ENCODE measurements at regions not wholly inside any gene's neighbourhood (a gene's known extent, or its start where the extent isn't known, plus 50 kb on each side); places are given as distances from the start of the nearest gene placed in this dataset.

DNA sequence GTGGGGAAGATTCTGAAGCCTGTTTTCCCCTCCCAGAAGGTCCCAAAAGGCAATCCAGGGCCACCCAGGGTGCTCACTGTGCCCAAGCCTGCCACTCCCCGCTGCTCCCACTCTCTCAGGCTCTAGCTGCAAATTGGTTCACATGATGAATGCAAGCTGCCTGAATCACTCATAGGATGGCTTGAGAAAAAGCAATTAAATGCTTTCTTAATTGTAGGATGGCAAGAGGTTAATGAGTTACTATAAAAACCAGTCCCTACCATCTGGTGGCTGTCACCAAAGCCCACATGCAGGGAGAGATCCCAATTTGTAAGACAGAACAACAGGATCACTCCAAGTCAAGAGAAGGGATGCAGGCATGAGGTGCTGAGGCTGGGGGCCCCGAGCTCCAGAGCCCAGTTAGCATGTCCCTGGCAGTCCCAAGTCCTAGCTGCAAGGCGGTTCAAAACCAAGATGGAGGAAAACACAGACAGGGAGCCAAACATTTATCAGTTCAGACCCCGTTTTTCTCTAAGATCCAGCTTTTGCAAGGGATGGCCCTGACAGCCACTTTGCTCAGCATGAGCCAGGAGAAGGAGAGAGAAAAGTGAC lies 207.1 kb downstream of the UACA start:
- DNase-seq: no peak

DNA sequence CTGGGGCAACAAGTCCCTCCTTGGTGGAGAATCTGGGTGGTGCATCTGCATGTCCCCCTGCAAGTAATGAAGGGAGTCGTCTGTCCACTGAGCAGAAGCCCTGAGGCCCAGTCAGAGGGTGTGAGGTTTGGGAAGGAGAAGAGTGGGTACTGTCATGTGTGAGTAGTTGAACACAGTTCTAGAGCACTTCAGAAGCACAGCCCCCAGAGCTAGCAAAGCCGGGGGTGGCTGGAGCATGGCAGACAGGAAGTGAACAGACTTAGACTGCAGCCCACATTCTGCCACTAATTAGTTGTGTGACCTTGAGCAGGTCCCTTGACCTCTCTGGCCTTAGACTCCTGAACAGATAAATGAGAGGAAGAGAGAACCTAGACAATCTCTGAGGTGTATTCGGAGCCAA lies 207.6 kb downstream of the UACA start:
- no peak for DNase-seq

DNA sequence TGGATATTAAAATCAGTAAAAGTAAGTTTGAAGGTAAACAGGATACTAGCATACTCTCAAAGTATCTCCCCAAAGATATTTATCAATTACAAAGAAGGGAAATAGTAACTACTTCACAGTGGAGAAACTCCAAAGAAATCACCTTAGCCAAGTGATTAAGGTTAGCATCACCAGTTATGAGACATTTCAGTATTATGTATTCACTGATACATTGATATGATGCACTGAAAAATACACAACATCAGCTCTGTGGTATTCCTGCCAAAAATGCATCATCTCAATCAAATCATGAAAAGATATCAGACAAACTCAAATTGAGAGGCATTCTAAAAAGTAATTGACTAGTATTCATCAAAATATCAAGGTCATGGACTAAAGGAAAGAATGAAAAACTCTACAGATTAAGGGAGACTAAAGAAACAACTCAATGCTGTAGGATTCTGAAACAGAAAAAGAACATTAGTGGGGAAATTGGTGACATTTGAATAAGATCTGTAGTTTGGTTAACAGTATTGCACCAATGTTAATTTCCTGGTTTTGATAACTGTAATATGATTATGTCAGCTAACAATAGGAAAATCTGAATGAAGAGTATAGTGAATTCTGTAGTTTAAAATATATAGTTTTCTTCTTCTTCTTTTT lies 215.4 kb downstream of the UACA start:
- DNase-seq: no peak

DNA sequence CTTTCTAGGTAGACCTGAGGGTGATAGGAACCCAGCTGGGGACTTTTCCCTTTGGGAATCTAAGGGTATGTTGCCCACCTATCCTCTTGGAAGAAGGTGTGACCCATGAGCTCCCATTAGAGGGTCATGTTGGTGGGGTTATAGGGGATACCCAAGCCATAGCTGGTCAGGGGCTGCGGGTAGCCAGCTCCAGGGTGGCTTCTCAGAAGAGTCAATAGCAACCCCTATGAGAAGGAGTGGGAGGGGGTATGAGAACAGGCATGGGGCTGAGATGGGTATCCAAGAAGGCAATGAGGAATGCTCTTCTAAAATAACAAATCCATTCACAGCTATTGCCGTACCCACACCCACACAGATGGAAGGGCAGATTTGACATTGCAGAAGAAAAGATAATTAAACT lies 217.8 kb downstream of the UACA start:
- no peak for DNase-seq

DNA sequence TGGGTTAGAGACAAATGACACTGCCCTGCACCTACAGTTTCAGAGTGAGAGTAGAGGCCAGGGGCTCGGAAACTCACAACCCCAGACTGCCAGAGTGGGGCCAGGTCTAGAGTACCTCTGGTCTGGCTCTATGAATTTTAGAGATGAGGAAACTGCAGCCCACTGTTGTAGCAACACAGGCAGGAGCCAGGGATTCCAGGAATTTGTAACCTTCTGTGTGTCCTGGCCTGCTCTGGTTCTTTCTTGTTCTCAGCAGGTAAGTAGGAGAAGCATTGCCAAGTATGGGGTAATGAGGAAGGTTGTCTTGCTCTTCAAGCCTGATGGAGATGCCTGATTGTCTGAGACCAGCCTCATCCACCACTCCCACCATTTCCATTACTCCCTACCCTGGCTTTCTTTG lies 221.8 kb downstream of the UACA start:
- DNase-seq: no peak

DNA sequence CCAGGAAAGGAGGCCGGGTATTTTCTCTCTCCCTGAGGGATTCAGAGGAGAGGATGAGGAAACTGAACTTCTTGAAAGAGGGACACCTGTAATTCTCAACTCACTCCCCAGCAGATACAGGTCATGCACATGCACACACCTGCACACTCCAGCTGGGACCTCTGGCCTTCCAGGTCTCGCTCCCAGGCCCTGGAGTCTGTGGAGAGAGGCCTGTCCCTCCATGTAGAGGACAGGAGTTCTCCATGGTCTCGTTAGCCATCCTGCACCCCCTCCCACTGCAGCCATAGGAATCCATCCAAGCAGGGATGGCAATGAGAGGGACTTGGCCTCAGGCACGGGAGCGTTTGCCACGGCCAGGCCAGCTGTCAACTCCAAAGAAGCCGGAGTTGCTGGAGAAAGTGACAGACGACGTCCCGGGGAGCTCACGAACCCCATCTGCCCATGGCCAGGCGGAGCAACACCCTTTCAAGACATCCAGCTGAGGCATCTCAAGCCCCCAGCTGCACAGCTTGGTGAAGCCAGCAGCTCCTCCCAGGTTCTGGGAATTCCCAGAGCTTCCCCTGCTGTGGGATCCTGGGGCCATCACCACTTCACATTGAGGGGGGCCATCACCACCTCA lies 223.3 kb downstream of the UACA start:
- DNase-seq: no peak

DNA sequence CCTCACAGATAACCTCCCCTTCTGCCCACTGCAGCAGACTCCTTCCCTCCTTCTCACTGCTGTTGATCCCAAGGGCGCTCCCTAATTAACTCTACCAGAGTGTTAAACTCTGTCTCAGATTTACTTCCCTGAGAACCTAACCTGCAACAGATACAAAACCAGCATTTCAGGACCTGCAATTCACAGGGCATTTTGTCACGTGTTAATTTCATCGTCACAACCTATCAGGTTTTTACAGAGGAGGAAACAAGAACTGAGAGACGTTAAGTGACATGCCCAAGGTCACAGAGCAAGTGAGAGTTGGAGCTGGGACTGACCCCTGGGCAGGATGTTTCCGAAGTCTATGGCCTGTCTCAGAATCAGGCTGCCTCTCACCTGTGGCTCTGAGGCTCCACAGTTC lies 223.9 kb downstream of the UACA start:
- no peak for DNase-seq

DNA sequence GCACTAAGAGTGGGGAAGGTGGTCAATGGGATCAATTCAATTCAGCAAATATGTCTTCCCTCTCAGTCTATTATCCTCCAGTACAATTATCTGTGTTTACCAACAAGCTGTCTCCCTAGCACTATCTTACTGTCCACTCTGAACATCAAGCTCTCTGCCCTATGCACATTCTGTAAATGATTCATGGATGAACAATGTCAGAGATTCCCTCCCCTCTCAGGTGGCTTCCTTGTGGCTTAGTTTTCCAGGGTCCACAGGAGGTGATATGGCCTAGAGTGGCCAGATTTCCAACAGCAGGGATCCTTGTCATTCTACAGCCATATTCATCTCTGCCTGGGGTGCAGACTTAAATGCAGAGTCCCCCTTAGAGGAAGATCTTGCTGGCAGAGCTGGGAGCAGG lies 225.1 kb downstream of the UACA start:
- no peak for DNase-seq

DNA sequence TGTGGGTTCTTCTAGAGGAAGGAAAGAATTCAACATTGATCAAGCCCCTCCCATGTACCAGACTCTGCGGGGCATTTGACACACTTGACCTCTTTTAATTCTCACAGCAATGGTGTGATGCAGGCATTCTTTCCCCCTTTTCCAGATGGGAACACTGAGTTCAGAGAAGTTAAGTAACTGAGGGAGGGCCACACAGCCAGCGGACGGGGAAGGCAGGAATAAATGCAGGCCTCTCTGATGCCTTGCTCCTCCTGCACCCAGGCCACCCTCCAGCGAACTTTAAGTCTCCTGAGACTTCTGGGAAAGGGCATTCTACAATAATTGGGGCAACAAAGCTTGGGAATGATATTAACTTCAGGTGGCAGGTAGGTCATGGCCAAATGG lies 227.4 kb downstream of the UACA start:
- no peak for DNase-seq

DNA sequence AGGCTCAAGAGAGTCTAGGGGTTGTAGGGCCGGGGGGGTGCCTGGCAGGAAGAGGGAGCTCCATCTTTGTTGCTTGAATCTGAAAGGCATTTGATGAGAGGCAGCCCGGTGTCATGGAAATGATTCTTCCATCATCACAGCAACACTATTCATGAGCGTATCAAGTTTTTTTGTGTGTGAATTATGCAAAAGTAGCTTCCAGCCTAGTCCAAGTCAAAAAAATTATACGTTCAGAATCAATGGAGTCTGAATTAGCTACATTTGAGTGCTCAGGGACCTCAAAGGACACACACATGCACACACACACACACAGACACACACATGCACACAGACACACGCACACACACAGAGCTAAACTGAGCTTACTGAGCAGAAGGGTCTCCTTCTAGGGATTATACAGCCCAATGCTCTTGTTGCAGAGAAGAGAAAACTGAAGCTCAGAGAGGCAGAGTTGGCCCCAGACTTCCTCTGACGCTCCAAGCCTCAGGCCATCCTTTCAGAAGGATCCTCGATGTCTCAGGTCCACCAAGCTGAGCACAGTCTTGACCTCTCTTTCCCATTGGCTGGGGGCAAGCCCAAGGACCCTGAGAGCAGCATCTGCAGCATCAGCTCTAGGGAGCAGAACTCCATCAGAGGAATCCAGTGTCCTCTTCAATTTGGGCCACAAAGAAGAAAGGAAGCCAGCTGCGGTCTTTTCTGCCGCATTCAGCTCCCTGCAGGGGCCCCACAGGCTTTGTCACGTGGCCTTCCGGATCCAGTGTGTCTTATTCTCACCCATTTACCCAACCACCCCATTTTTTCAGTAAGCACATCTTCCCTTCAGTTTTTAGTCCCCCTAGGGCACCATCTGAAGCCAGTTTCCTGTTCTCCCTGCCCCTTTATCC lies 228.0 kb downstream of the UACA start:
- no peak for DNase-seq

DNA sequence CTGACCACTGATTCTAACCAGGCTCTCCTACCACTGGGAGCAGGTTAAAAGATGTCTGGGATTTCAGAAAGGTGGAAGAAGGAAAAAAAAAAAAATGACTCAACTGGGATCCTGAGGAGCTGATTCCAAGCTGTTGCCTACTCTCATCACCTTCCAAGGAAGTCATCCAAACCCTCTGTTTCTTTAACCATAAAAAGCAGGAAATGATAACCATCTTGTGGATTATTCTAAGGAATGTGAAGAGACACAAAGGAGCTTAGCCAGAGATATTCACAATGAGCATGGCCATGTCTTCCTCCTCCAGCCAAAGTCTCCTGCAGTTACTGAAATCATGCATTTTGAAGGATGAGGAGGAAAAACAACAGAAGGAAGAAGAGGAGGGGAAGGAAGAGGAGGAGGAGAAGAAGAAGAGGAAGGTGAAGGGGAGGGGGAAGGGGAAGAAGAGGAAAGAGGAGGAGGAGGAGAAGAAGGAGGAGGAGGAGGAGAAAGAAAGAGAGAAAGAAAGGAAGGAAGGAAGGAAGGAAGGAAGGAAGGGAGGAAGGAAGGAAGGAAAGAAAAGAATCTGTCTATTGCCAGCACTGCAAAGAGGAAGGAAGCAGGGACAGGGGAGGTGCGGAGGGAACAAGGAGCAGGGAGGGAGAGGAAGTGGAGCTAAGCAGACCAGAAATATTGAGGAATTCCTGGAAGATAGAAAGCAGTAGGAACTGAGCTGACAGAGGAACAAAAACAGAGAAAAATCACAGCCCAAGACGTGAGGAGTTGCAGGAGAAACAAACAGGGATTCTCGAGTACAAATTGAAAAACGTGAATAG lies 229.2 kb downstream of the UACA start:
- DNase-seq: no peak

DNA sequence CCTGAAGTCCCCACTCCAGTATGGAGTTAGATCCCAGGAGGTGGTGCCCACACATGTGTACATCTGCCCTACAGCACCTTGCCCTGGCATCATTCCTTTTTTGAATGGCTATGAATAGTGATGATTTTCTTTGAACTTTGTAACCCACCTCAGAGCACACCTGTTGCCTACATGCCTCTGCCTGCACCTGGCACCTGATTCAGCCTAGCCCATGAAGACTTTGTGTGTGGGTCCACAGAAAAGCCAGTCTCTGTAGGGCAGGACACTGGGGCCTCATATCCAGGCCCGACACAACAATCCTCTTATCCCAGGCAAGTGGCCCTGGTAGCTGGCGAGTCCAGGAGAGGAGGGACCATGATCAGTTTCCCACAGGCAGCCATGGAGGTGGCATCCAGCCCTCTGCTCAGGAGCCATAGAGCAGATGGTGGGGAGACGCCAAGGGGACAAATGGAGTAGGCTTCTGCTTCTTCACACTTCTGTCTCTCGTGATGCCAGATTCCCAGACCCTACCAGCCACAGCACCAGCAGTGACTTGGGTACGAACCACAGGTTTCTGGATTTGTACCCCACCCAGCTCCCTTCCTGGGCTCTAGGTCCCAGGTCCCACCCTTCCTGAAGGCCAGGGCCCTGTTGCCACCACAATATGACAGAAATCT lies 230.7 kb downstream of the UACA start:
- no peak for DNase-seq

DNA sequence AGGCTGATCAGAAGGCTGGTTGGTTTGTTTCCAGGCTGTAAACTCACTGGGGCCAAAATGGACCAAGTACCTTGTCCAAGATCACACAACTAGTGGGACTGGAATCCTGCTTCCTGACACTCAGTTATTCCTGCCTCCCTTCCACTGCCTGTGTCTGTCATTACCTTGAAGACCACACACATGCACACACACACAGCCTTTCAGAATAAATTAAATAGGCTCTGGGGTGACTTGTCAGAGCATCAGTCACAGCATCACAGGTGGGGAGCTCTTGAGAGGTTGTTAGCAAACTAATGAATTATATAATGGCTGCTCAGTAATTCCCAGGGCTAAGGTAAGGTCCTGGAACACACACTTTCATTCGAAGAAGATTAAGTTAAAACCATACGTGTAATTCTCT lies 231.8 kb downstream of the UACA start:
- DNase-seq: no peak

DNA sequence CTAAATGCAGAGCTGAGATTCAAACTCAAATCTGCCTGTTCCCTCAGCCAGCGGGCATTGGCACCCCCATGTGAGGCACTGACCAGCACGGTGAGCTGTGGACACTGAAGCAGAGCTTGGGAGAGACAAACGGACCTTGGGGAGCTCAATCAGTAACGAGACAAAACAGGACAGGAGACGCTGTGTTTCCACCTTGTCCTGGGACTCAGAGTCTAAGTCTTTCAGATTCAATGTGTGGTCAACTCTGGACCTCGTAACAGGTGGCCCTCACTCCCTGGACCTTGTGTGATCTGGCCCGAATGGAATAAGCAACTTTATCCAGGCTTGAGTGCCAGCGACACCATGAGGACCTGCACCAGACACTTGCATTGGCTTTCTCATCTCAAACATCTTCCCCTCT lies 232.5 kb downstream of the UACA start:
- no peak for DNase-seq

DNA sequence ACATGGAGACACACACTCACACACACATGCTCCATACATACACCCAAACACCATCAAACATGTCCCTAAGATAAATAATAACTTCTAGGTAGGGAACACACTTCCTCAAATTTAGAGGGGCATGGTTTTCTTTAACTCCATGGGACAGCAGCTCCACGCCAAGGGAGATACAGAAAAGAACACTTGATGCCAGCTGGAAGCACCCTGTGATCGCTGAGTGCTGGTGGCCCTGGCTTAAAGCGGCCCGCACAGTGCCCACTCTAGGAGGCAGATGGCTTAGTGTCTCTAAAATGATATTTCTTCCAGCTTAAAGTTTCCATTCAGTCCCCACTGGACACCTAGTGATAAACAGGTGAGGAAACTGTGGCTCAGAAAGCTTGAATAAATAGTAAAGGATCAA lies 232.9 kb downstream of the UACA start:
- DNase-seq: no peak

DNA sequence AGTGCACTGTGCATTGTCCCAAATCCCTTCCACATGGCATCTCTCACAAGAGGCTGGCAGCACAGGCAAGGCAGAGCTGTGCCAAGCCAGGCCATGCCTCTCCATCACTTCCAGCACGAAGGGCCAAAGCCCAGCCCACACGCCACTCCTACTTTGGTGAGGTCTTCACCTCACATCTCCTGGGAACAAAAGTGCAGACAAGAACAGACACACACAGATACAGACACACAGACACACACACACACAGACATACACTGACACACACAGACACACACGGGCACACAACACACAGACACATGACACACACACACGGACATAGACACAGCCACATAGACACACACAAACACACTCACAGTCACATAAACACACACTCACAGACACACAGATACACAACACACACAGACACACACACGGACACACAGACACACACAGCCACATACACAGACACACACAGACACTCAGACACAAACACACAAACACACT lies 233.3 kb downstream of the UACA start:
- no peak for DNase-seq

DNA sequence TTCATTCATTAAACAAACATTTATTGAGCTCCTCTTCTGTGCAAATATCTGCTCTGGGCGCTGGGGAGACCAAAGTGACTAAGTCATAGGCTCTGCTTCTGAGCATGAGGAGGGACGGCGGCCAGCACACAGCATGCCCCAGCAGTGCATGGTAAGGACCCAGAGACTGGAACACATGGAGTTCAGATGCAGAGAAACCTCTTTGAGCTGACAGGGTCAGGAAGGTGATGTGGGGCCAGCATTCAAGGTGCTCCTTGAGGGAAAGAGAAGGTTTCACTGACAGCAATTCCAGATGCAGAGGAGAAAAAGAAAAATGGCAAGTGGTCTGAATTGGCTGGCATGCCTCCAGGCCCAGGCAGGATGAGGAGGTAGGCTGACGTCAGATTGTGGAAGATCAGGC lies 234.5 kb downstream of the UACA start:
- DNase-seq: no peak

DNA sequence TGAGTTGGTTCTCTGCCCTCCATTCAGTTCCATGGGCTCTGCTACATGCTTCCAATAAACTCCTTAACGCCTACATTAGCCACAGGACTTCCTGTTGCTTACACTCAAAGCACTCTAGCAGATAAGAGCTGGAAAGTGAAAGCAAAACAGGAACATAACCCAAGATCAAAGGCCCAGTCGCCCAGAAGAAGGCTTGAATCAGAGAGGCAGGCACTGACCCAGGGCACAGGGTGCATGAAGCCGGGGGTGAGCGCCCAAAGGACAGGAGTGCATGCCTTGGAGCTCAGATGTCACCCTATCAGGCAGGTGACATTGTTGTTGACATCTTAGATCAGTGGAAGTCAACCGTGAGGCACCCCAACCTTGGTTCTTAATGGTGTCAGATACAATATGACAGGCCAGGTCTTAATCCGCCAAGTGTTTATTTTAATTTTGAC lies 235.1 kb downstream of the UACA start:
- no peak for DNase-seq

DNA sequence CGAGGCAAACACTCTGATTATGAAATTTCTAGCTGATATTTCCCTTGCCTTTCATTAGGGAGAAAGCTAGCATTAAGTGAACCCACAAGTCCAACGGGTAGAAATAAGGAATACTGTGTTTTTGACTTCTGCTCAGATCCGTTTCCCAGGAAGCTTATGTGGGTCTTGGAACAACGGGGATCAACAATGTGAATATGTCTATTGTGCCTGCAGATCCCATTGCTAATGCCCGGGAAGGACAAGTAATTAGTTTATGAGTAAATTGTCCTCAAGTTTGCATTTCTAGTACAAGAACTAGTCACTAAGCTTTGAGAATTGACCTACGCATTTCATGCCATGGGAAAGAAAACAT lies 236.4 kb downstream of the UACA start:
- DNase-seq: no peak

DNA sequence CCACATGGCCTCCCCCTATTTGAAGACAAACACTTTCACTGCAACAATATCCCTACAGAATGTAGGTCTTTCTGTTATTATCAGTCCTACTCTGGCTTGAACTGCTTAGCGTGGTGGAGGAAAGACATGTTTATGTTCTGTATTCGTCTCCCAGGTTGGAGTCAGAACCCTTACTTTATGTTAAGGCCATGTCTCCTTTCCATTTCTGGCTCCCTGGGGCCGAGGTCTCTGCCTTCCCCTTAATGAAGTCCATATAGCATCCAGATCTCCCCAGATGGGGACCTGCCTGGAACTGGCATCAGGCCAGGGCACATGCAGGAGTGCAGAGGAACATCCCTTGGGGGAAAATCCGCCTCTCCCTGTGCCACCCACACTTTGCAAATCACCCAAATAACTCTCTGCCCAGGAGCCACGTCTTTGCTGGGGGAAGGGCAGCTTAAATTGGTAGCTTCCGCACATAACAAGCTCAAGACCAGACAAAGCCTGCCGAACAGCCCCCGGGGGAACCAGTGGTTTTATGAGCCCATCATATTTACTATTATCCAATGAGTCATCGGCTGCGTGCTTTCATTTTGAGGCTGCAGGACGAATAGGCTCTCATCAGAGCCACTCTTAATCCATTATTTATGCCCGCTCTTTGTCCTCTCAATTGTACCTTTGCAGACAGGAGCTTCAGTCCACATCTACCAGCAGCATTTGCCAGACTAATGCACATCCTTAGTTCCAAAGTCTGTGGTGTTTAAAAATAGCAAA lies 237.0 kb downstream of the UACA start:
- no peak for DNase-seq

DNA sequence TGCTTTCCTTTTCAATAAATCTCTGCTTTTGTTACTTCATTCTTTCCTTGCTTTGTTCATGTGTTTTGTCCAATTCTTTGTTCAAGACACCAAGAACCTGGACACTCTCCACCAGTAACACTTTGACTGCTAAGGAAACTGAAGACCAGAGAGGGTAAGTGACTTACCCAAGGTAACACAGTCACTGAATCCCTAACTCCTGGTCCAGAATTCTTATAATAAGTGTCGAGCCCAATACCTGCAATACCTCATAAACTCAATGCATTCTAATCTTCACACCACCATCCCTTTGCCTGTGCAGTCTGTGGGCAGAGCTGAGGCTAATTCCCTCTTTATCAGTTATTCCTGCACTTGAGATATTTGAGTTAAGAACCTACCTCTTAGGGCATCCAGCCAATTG lies 237.8 kb downstream of the UACA start:
- DNase-seq: no peak
